Right kidney (tissue), 1 donor: ENCODE measurements at regions not wholly inside any gene's neighbourhood (a gene's known extent, or its start where the extent isn't known, plus 50 kb on each side); places are given as distances from the start of the nearest gene placed in this dataset.

Experiments
- DNase-seq: peaks from one replicate; pipeline ENCODE4 v3.0.0-alpha.2; 2016

- DNase-seq: no peak
Measured at GRCh38 chr20:41881466-41882046, 263.4 kb upstream of the CHD6 start.

- DNase-seq: no peak
Measured at GRCh38 chr20:41879123-41879522, 260.9 kb upstream of the CHD6 start.

- DNase-seq: no peak
Measured at GRCh38 chr20:41877911-41878310, 259.7 kb upstream of the CHD6 start.

GRCh38 chr20:41874658-41875057 is 256.5 kb upstream of the CHD6 start:
- no peak for DNase-seq

- no peak for DNase-seq
Measured at GRCh38 chr20:41872930-41873329, 254.8 kb upstream of the CHD6 start.

- no peak for DNase-seq
Measured at GRCh38 chr20:41870869-41871462, 252.8 kb upstream of the CHD6 start.

- no peak for DNase-seq
Measured at GRCh38 chr20:41869261-41869660, 251.1 kb upstream of the CHD6 start.

GRCh38 chr20:41865938-41866337 is 247.8 kb upstream of the CHD6 start:
- no peak for DNase-seq

- DNase-seq: no peak
Measured at GRCh38 chr20:41862476-41862875, 244.3 kb upstream of the CHD6 start.

- no peak for DNase-seq
Measured at GRCh38 chr20:41861772-41862422, 243.7 kb upstream of the CHD6 start.

GRCh38 chr20:41854765-41855164 is 236.6 kb upstream of the CHD6 start:
- DNase-seq: no peak

- DNase-seq: no peak
Measured at GRCh38 chr20:41853806-41854205, 235.6 kb upstream of the CHD6 start.

GRCh38 chr20:41848180-41848579 is 230.0 kb upstream of the CHD6 start:
- DNase-seq: no peak

GRCh38 chr20:41837669-41838224 is 219.6 kb upstream of the CHD6 start:
- no peak for DNase-seq

GRCh38 chr20:41833739-41834138 is 215.6 kb upstream of the CHD6 start:
- DNase-seq: no peak

- DNase-seq: no peak
Measured at GRCh38 chr20:41830702-41831101, 212.5 kb upstream of the CHD6 start.

- DNase-seq: no peak
Measured at GRCh38 chr20:41819436-41819835, 201.3 kb upstream of the CHD6 start.

- no peak for DNase-seq
Measured at GRCh38 chr20:41818991-41819390, 200.8 kb upstream of the CHD6 start.

GRCh38 chr20:41818369-41818768 is 200.2 kb upstream of the CHD6 start:
- DNase-seq: no peak

GRCh38 chr20:41811456-41811855 is 193.3 kb upstream of the CHD6 start:
- no peak for DNase-seq

GRCh38 chr20:41800040-41800439 is 181.9 kb upstream of the CHD6 start:
- DNase-seq: no peak

- no peak for DNase-seq
Measured at GRCh38 chr20:41798930-41799502, 180.8 kb upstream of the CHD6 start.

- DNase-seq: no peak
Measured at GRCh38 chr20:41786158-41786557, 168.0 kb upstream of the CHD6 start.
